HK-2 (cell line): ENCODE measurements at regions not wholly inside any gene's neighbourhood (a gene's known extent, or its start where the extent isn't known, plus 50 kb on each side); places are given as distances from the start of the nearest gene placed in this dataset.
"Not testable (repeated sequence)": the region's sequence is repeated elsewhere in the genome, so short reads cannot be mapped to it uniquely, and the experiment has no call there.

ENCODE experiments used
- DNase-seq: peaks from one replicate; pipeline ENCODE4 v3.0.0-alpha.2; 2018; ENCODE audit not compliant: unreplicated experiment

GRCh38 chr1:171397851-171398469, 84.0 kb downstream of the FMO4 start:
- no peak for DNase-seq

GRCh38 chr1:171403393-171403792, 81.9 kb upstream of the PRRC2C start:
- no peak for DNase-seq

- no peak for DNase-seq
Measured at GRCh38 chr1:171405391-171405714, 80.0 kb upstream of the PRRC2C start.

- DNase-seq, result not testable (repeated sequence)
Measured at GRCh38 chr1:171413557-171413956, 71.8 kb upstream of the PRRC2C start.

- DNase-seq, result no peak
Measured at GRCh38 chr1:171418546-171418945, 66.8 kb upstream of the PRRC2C start.

- DNase-seq, result no peak
Measured at GRCh38 chr1:171420810-171421209, 64.5 kb upstream of the PRRC2C start.

GRCh38 chr1:171421413-171422020, 63.8 kb upstream of the PRRC2C start:
- DNase-seq, result no peak

- DNase-seq, result peak; percentile 37
Measured at GRCh38 chr1:171422511-171422910, 62.8 kb upstream of the PRRC2C start.

- no peak for DNase-seq
Measured at GRCh38 chr1:171424494-171424893, 60.8 kb upstream of the PRRC2C start.

GRCh38 chr1:171426645-171427044, 58.7 kb upstream of the PRRC2C start:
- DNase-seq, result no peak

GRCh38 chr1:171427852-171428471, 57.4 kb upstream of the PRRC2C start:
- DNase-seq, result no peak

- DNase-seq, result no peak
Measured at GRCh38 chr1:171429137-171429536, 56.2 kb upstream of the PRRC2C start.

- no peak for DNase-seq
Measured at GRCh38 chr1:171431994-171432393, 53.3 kb upstream of the PRRC2C start.

- DNase-seq, result no peak
Measured at GRCh38 chr1:171432473-171432872, 52.9 kb upstream of the PRRC2C start.

- DNase-seq, result peak; percentile 57
Measured at GRCh38 chr1:171433451-171433850, 51.9 kb upstream of the PRRC2C start.

- DNase-seq, result peak; percentile 38
Measured at GRCh38 chr1:171434717-171435346, 50.5 kb upstream of the PRRC2C start.
